Hepatocyte (in vitro differentiated cells): ENCODE measurements at regions not wholly inside any gene's neighbourhood (a gene's known extent, or its start where the extent isn't known, plus 50 kb on each side); places are given as distances from the start of the nearest gene placed in this dataset.

ENCODE experiments used
- DNase-seq: peaks from one replicate; pipeline ENCODE4 v3.0.0-alpha.2; 2016; ENCODE audit warnings: low spot score
- H2AFZ ChIP-seq: fragments of 200-600 bp; sonication (generic); 2 replicates; pipeline ENCODE4 v1.6.0; 2016; ENCODE audit warnings: antibody characterized with exemption, mild to moderate bottlenecking
- H3K27ac ChIP-seq: fragments of 200-600 bp; sonication (generic); 2 replicates; pipeline ENCODE4 v1.5.1; 2016; ENCODE audit warnings: mild to moderate bottlenecking
- H3K27me3 ChIP-seq: fragments of 200-600 bp; sonication (generic); 2 replicates; pipeline ENCODE4 v1.6.1; 2016
- H3K36me3 ChIP-seq: fragments of 200-600 bp; sonication (generic); replicated peaks from 2 replicates; pipeline ENCODE4 v1.5.1; 2016; ENCODE audit warnings: low read depth; ENCODE audit not compliant: insufficient read depth
- H3K4me1 ChIP-seq: fragments of 200-600 bp; sonication (generic); 2 replicates; pipeline ENCODE4 v1.5.1; 2016; ENCODE audit warnings: mild to moderate bottlenecking, moderate library complexity; ENCODE audit not compliant: insufficient read depth
- H3K4me2 ChIP-seq: fragments of 200-600 bp; sonication (generic); 2 replicates; pipeline ENCODE4 v1.6.0; 2016
- H3K4me3 ChIP-seq: fragments of 200-600 bp; sonication (generic); 2 replicates; pipeline ENCODE4 v1.5.1; 2016; ENCODE audit warnings: mild to moderate bottlenecking
- H3K79me2 ChIP-seq: fragments of 200-600 bp; sonication (generic); 2 replicates; pipeline ENCODE4 v1.6.0; 2017; ENCODE audit warnings: mild to moderate bottlenecking
- H3K9me2 ChIP-seq: fragments of 200-600 bp; sonication (generic); replicated peaks from 2 replicates; pipeline ENCODE4 v1.6.0; 2017; ENCODE audit warnings: mild to moderate bottlenecking; ENCODE audit not compliant: insufficient read depth
- H3K9me3 ChIP-seq: fragments of 200-600 bp; sonication (generic); 2 replicates; pipeline ENCODE4 v1.5.1; 2016; ENCODE audit warnings: low read depth, mild to moderate bottlenecking
- H4K20me1 ChIP-seq: fragments of 200-600 bp; sonication (generic); 2 replicates; pipeline ENCODE4 v1.6.0; 2016; ENCODE audit warnings: mild to moderate bottlenecking; ENCODE audit not compliant: insufficient read depth, poor library complexity, severe bottlenecking
- EZH2 ChIP-seq: fragments of 200-600 bp; sonication (generic); IDR thresholded peaks from 2 replicates; pipeline ENCODE4 v1.6.1; 2016; ENCODE audit warnings: antibody characterized with exemption, mild to moderate bottlenecking, borderline replicate concordance
- EZH2phosphoT487 ChIP-seq: fragments of 200-600 bp; sonication (generic); IDR thresholded peaks from one replicate; pipeline ENCODE4 v1.6.1; 2018; ENCODE audit warnings: antibody characterized with exemption, mild to moderate bottlenecking, low read depth, moderate library complexity; ENCODE audit not compliant: unreplicated experiment, severe bottlenecking
- WGBS: methylation state at CpG from one replicate; pipeline ENCODE4 v1.1.6; 2016; ENCODE audit warnings: low lambda C conversion rate; ENCODE audit errors: missing lambda C conversion rate; 5-methylcytosine and 5-hydroxymethylcytosine counted together
- TF ChIP-seq, protein P1 (sequence below): fragments of 200-600 bp; sonication (generic); IDR thresholded peaks from 2 replicates; pipeline ENCODE4 v1.5.1; 2016; ENCODE audit warnings: antibody characterized with exemption, mild to moderate bottlenecking; ENCODE audit not compliant: poor library complexity

DNA sequence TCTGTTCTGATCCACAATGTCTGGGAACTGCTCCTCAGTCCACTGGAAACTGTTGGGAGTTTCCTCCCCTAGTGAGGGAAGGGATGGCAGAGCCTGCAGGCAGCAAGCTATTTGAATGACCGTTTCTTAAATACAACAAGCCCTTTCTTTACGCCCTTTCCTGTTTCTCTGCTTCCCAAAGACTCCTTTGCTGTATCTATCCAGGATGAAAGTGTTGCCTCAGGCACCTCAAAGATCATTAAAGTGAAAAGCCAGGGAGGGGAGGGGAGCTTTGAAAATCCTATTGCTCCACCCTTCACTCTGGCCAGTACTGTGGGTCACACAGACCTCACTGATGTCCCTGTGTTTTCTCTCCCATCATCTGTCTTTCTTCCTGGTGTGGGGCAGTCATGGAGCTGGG, 213.1 kb downstream of the RNF144B start:
- DNase-seq = no peak
- WGBS = 47% methylated on average over 2 of the region's 2 CpGs
- no peaks in the 10 kb centered on the region for H4K20me1 ChIP-seq
- H2AFZ ChIP-seq = no peak overlapping the region
- no peaks in the 10 kb centered on the region for H3K27me3 ChIP-seq
- H3K4me1 ChIP-seq = no peaks in the 10 kb centered on the region
- TF ChIP-seq EZH2 = no peak
- TF ChIP-seq, protein P1, sequence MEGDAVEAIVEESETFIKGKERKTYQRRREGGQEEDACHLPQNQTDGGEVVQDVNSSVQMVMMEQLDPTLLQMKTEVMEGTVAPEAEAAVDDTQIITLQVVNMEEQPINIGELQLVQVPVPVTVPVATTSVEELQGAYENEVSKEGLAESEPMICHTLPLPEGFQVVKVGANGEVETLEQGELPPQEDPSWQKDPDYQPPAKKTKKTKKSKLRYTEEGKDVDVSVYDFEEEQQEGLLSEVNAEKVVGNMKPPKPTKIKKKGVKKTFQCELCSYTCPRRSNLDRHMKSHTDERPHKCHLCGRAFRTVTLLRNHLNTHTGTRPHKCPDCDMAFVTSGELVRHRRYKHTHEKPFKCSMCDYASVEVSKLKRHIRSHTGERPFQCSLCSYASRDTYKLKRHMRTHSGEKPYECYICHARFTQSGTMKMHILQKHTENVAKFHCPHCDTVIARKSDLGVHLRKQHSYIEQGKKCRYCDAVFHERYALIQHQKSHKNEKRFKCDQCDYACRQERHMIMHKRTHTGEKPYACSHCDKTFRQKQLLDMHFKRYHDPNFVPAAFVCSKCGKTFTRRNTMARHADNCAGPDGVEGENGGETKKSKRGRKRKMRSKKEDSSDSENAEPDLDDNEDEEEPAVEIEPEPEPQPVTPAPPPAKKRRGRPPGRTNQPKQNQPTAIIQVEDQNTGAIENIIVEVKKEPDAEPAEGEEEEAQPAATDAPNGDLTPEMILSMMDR = no peak
- TF ChIP-seq EZH2phosphoT487 = no peak
- no peaks in the 10 kb centered on the region for H3K79me2 ChIP-seq
- no peaks in the 10 kb centered on the region for H3K9me3 ChIP-seq
- no peak overlapping the region for H3K27ac ChIP-seq
- H3K9me2 ChIP-seq = no peaks in the 10 kb centered on the region
- no peak overlapping the region for H3K4me2 ChIP-seq
- H3K36me3 ChIP-seq = no peaks in the 10 kb centered on the region
- no peak overlapping the region for H3K4me3 ChIP-seq

DNA sequence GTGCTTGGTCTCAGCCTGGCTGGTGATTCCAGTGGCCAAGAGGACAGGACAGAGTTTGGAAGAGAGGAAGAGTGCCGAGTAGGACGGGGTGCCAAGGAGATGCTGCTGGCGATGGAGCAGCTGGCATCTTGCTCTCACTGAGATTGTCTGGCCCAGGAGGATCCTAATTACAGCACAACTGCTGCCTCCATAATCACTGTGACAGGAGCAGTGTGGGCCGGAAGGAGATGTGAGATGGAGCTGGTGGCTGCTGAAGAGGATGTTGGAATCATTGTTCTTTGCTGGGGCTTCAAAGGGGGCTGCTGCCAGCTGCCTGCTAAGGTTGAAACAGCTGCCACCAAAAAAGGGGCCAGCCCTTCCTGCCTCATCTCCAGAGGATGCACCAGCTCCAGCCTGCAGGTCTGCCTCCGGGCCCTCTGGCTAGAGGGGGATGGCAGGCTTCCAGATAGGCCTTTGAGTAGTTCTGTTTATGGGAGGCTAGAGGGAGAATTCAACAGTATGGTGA, 214.4 kb downstream of the RNF144B start:
- no peak overlapping the region for H3K4me2 ChIP-seq
- WGBS = 89% methylated on average over 5 of the region's 5 CpGs
- TF ChIP-seq, protein P1 = no peak
- TF ChIP-seq EZH2 = no peak

DNA sequence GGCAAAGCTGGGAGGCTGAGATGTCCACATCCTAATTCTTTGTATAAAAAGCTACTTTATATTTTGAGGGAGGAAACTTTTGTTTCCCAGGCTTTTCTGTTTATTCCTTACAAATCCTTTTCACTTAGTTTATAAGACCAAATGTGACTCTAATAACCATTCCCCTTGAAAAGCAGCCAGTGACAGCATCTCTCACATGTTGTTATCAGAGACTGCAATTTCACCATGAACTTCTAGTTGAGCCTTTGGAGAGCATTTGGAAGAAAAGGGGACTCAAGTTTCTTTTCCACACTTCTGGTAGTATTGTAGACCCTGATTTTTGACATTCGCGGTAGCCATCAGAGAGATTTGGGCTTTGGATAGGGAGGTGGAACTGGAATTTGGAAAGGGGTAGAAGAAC, 215.8 kb downstream of the RNF144B start:
- H3K4me2 ChIP-seq = no peak overlapping the region
- TF ChIP-seq EZH2phosphoT487 (no peak), EZH2 (no peak)
- TF ChIP-seq, protein P1 = no peak
- H4K20me1 ChIP-seq = no peaks in the 10 kb centered on the region
- H3K27me3 ChIP-seq = no peaks in the 10 kb centered on the region
- H3K9me3 ChIP-seq = no peaks in the 10 kb centered on the region
- H3K4me1 ChIP-seq = no peaks in the 10 kb centered on the region
- no peak overlapping the region for H2AFZ ChIP-seq
- H3K4me3 ChIP-seq = no peak overlapping the region
- no peaks in the 10 kb centered on the region for H3K36me3 ChIP-seq
- no peak for DNase-seq
- 95% methylated on average over 2 of the region's 2 CpGs for WGBS
- no peaks in the 10 kb centered on the region for H3K9me2 ChIP-seq
- H3K79me2 ChIP-seq = no peaks in the 10 kb centered on the region
- no peak overlapping the region for H3K27ac ChIP-seq

More for the DNA sequence above, 214.4 kb downstream of the RNF144B start:
- H3K9me2 ChIP-seq = no peaks in the 10 kb centered on the region
- no peaks in the 10 kb centered on the region for H3K9me3 ChIP-seq
- no peaks in the 10 kb centered on the region for H3K4me1 ChIP-seq
- no peak for DNase-seq
- H3K79me2 ChIP-seq = no peaks in the 10 kb centered on the region
- no peak overlapping the region for H3K4me3 ChIP-seq
- no peak overlapping the region for H3K27ac ChIP-seq
- no peaks in the 10 kb centered on the region for H3K36me3 ChIP-seq
- no peaks in the 10 kb centered on the region for H3K27me3 ChIP-seq
- H4K20me1 ChIP-seq = no peaks in the 10 kb centered on the region
- H2AFZ ChIP-seq = no peak overlapping the region

DNA sequence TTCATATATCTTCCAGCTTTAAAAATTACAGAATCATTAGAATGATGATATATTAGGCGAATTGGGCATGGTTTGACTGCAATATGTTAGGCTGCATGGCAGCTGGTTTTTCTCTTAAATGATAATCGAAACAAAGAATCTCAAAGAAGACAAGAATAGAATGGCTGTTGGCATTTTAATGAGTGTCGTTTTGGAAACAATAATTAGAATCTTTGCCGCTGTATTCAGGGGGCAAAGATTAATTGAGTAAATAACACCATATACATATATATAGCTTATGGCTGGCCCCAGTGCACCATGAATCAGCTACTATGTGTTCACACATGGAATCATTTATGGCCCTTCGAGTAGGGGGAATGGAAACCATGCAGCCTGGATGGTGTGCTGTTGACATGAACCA, 216.2 kb downstream of the RNF144B start:
- Histone ChIP-seq H3K4me1 (no peaks in the 10 kb centered on the region), H3K9me3 (no peaks in the 10 kb centered on the region), H3K4me3 (no peak overlapping the region), H2AFZ (no peak overlapping the region), H3K27me3 (no peaks in the 10 kb centered on the region), H3K79me2 (no peaks in the 10 kb centered on the region), H3K4me2 (no peak overlapping the region), H3K9me2 (no peaks in the 10 kb centered on the region), H4K20me1 (no peaks in the 10 kb centered on the region), H3K36me3 (no peaks in the 10 kb centered on the region), H3K27ac (no peak overlapping the region)
- no peak for TF ChIP-seq EZH2phosphoT487
- TF ChIP-seq, protein P1 = no peak
- no peak for TF ChIP-seq EZH2
- no peak for DNase-seq
- 79% methylated on average over 5 of the region's 5 CpGs for WGBS
